CD14-positive monocyte (primary cell): ENCODE measurements at regions not wholly inside any gene's neighbourhood (a gene's known extent, or its start where the extent isn't known, plus 50 kb on each side); places are given as distances from the start of the nearest gene placed in this dataset.

Source experiments
- DNase-seq, 3 donors: peaks; one replicate each; pipeline ENCODE4 v3.0.0-alpha.2; 2011 to 2022
- H2AFZ ChIP-seq: 2 replicates; pipeline ENCODE4 v1.6.0; 2012; ENCODE audit warnings: mild to moderate bottlenecking, low read depth, low read length, inconsistent platforms; ENCODE audit not compliant: insufficient read depth, poor library complexity, severe bottlenecking
- H3K27ac ChIP-seq, 2 donors: 1 replicate in 1 of 2; 2 replicates in 1 of 2; pipeline ENCODE4 v1.5.1; 2012 to 2013; ENCODE audit warnings: low read length in 2 of 2, control low read depth in 1 of 2, inconsistent platforms in 1 of 2, low read depth in 1 of 2, mild to moderate bottlenecking in 1 of 2
- H3K27me3 ChIP-seq, 2 donors: one replicate each; pipeline versions ENCODE4 v1.6.0 to v1.6.1; 2011 to 2013; ENCODE audit warnings: low read length in 2 of 2; ENCODE audit not compliant: control insufficient read depth in 2 of 2, insufficient read depth in 2 of 2
- H3K36me3 ChIP-seq, 2 donors: replicated peaks in 1 of 2; 1 replicate in 1 of 2; 2 replicates in 1 of 2; pipeline versions ENCODE4 v1.5.1 to v1.6.1; 2012 to 2013; ENCODE audit warnings: low read length in 2 of 2, control low read depth in 1 of 2, inconsistent platforms in 1 of 2, mild to moderate bottlenecking in 1 of 2; ENCODE audit not compliant: insufficient read depth in 2 of 2, control insufficient read depth in 1 of 2
- H3K4me1 ChIP-seq, 2 donors: 1 replicate in 1 of 2; 2 replicates in 1 of 2; pipeline versions ENCODE4 v1.5.1 to v1.6.1; 2012 to 2013; ENCODE audit warnings: low read length in 2 of 2, control low read depth in 1 of 2, inconsistent platforms in 1 of 2, mild to moderate bottlenecking in 1 of 2, moderate library complexity in 1 of 2; ENCODE audit not compliant: insufficient read depth in 2 of 2, control insufficient read depth in 1 of 2
- H3K4me2 ChIP-seq: replicated peaks from 2 replicates; pipeline ENCODE3; 2012; ENCODE audit warnings: low read length, moderate library complexity, mild to moderate bottlenecking; ENCODE audit not compliant: poor library complexity, severe bottlenecking; ENCODE audit errors: extremely low read depth
- H3K4me3 ChIP-seq, 3 experiments: fragments of 200-600 bp in 1 of 3; sonication (generic) in 1 of 3; replicated peaks in 1 of 3; 1 replicate in 2 of 3; 2 replicates in 1 of 3; pipeline ENCODE4 v1.5.1; 2011 to 2013; ENCODE audit warnings: low read length in 3 of 3, mild to moderate bottlenecking in 3 of 3, control low read depth in 2 of 3, low read depth in 2 of 3, inconsistent platforms in 1 of 3, moderate library complexity in 1 of 3
- H3K79me2 ChIP-seq: 2 replicates; pipeline ENCODE4 v1.6.0; 2012; ENCODE audit warnings: mild to moderate bottlenecking, control low read depth, inconsistent platforms, low read length, moderate library complexity; ENCODE audit not compliant: insufficient read depth
- H3K9ac ChIP-seq: 2 replicates; pipeline ENCODE4 v1.6.0; 2017; ENCODE audit warnings: low read length, mild to moderate bottlenecking; ENCODE audit not compliant: insufficient read depth, poor library complexity, severe bottlenecking
- H3K9me3 ChIP-seq, 2 donors: replicated peaks in 1 of 2; 1 replicate in 1 of 2; 2 replicates in 1 of 2; pipeline versions ENCODE4 v1.5.1 to v1.6.1; 2012 to 2013; ENCODE audit warnings: low read length in 2 of 2, control low read depth in 1 of 2; ENCODE audit not compliant: control insufficient read depth in 1 of 2, insufficient read depth in 1 of 2
- H4K20me1 ChIP-seq: 2 replicates; pipeline ENCODE4 v1.6.0; 2012; ENCODE audit warnings: mild to moderate bottlenecking, low read length, control low read depth, moderate library complexity; ENCODE audit not compliant: insufficient read depth
- H3K27ac Mint-ChIP-seq, 7 donors: one replicate each; pipeline ENCODE4 v1.8.0; 2020; ENCODE audit warnings: mild to moderate bottlenecking in 7 of 7, mixed read lengths in 7 of 7, moderate library complexity in 6 of 7, inconsistent platforms in 2 of 7
- H3K27me3 Mint-ChIP-seq, 3 donors: one replicate each; pipeline ENCODE4 v1.8.0; 2021 to 2022; ENCODE audit warnings: low read depth in 3 of 3, mild to moderate bottlenecking in 3 of 3, mixed read lengths in 3 of 3, moderate library complexity in 3 of 3, inconsistent platforms in 1 of 3
- H3K36me3 Mint-ChIP-seq, 2 donors: one replicate each; pipeline ENCODE4 v1.8.0; 2020; ENCODE audit warnings: mixed read lengths in 2 of 2, inconsistent platforms in 1 of 2, mild to moderate bottlenecking in 1 of 2
- H3K4me1 Mint-ChIP-seq: one replicate; pipeline ENCODE4 v1.8.0; 2020; ENCODE audit warnings: mild to moderate bottlenecking, mixed read lengths
- H3K4me3 Mint-ChIP-seq, 2 donors: one replicate each; pipeline ENCODE4 v1.8.0; 2020; ENCODE audit warnings: mild to moderate bottlenecking in 2 of 2, mixed read lengths in 2 of 2, moderate library complexity in 1 of 2
- H3K9me3 Mint-ChIP-seq, 7 donors: one replicate each; pipeline ENCODE4 v1.8.0; 2020 to 2022; ENCODE audit warnings: mixed read lengths in 7 of 7, mild to moderate bottlenecking in 6 of 7, moderate library complexity in 6 of 7, inconsistent platforms in 2 of 7
- CTCF ChIP-seq: fragments of 200-600 bp; IDR thresholded peaks from one replicate; pipeline ENCODE4 v1.8.0; 2022; ENCODE audit warnings: antibody characterized with exemption, mild to moderate bottlenecking
- WGBS: methylation state at CpG from one replicate; pipeline ENCODE4 v1.1.5; 2013; ENCODE audit warnings: missing lambda C conversion rate; ENCODE audit not compliant: insufficient coverage; 5-methylcytosine and 5-hydroxymethylcytosine counted together
- intact Hi-C, 2 donors: fragments of 100-400 bp; cut with micrococcal nuclease; formaldehyde crosslinking; loops; one replicate each; pipeline versions ENCODE4 v1.15.0 to v1.15.1; 2023

GRCh38 chr14:106347291-106347778, 821.0 kb downstream of the TMEM121 start:
- peaks cover 0 to 2% (median 0%) of the 10 kb centered on the region in 3 donors for H3K27me3 Mint-ChIP-seq
- intact Hi-C loops, result no loop called here
- H3K4me1 Mint-ChIP-seq, result peaks cover 12% of the 10 kb centered on the region

GRCh38 chr14:106347890-106348755, 821.7 kb downstream of the TMEM121 start:
- Histone ChIP-seq H3K27ac (no peak overlapping the region), H4K20me1 (no peaks in the 10 kb centered on the region), H3K9ac (no peak overlapping the region), H3K79me2 (no peaks in the 10 kb centered on the region), H3K27me3 (no peaks in the 10 kb centered on the region), H3K4me3 (no peak overlapping the region), H2AFZ (no peak overlapping the region), H3K4me1 (peaks cover 0 to 4% of the 10 kb centered on the region in 2 donors), H3K9me3 (no peaks in the 10 kb centered on the region), H3K4me2 (no peak overlapping the region), H3K36me3 (no peaks in the 10 kb centered on the region)
- WGBS, result 77% methylated on average over 4 of the region's 8 CpGs
- H3K27me3 Mint-ChIP-seq, result peaks cover 0 to 2% (median 0%) of the 10 kb centered on the region in 3 donors
- no peaks in the 10 kb centered on the region for H3K36me3 Mint-ChIP-seq
- no peak overlapping the region for H3K4me3 Mint-ChIP-seq
- DNase-seq, result no peak
- H3K9me3 Mint-ChIP-seq, result no peaks in the 10 kb centered on the region
- no peak overlapping the region for H3K27ac Mint-ChIP-seq
- H3K4me1 Mint-ChIP-seq, result peaks cover 12% of the 10 kb centered on the region
- TF ChIP-seq CTCF, result no peak
- intact Hi-C loops, result no loop called here

More at GRCh38 chr14:106347291-106347778, 821.0 kb downstream of the TMEM121 start:
- Mint-ChIP-seq H3K36me3 (no peaks in the 10 kb centered on the region), H3K27ac (no peak overlapping the region), H3K4me3 (no peak overlapping the region), H3K9me3 (no peaks in the 10 kb centered on the region)
- H3K4me3 ChIP-seq, result no peak overlapping the region
- DNase-seq, result no peak
- H3K9me3 ChIP-seq, result no peaks in the 10 kb centered on the region
- no peak overlapping the region for H2AFZ ChIP-seq
- H3K9ac ChIP-seq, result no peak overlapping the region
- peaks cover 0 to 4% of the 10 kb centered on the region in 2 donors for H3K4me1 ChIP-seq
- no peak overlapping the region for H3K27ac ChIP-seq
- no peaks in the 10 kb centered on the region for H3K27me3 ChIP-seq
- H4K20me1 ChIP-seq, result no peaks in the 10 kb centered on the region
- no peak for TF ChIP-seq CTCF
- no peaks in the 10 kb centered on the region for H3K36me3 ChIP-seq
- WGBS, result 88% methylated on average over 4 of the region's 4 CpGs
- no peak overlapping the region for H3K4me2 ChIP-seq
- no peaks in the 10 kb centered on the region for H3K79me2 ChIP-seq
